A673 (cell line): ENCODE measurements at regions not wholly inside any gene's neighbourhood (a gene's known extent, or its start where the extent isn't known, plus 50 kb on each side); places are given as distances from the start of the nearest gene placed in this dataset.

ENCODE experiments used
- EZH2 ChIP-seq: fragments of 200-600 bp; sonication (generic); IDR thresholded peaks from 2 replicates; pipeline ENCODE4 v1.6.1; 2017; ENCODE audit warnings: borderline replicate concordance, low read depth, mild to moderate bottlenecking, mixed read lengths, antibody characterized with exemption, low read length; ENCODE audit not compliant: poor library complexity, severe bottlenecking
- TF ChIP-seq, protein P1 (sequence below): fragments of 300-800, 200-600 bp; sonication (generic); conservative IDR thresholded peaks from 2 replicates; pipeline ENCODE4 v1.5.1; 2017; ENCODE audit warnings: low read depth, mild to moderate bottlenecking, antibody characterized with exemption, low read length, moderate library complexity, mixed read lengths

DNA sequence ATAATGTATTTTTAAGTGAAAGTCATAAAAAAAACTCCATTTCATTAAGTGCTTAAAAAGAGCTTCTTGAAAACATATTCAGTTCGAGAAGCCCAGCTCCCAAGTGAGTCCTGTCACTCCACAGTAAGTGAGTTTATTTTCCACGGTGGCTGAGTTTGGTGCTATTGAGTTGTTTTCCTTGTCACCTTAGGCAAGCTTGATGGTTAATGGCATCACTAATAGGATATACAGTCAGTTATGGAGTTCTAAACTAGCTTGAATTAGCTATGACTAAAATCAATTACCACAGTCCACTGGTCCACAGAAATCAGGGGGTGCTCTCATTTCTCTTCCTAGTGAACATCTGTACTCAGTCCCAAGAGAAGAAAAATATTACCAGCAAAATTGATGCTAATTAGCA, 1526.2 kb upstream of the IGFBP7 start:
- TF ChIP-seq, protein P1, sequence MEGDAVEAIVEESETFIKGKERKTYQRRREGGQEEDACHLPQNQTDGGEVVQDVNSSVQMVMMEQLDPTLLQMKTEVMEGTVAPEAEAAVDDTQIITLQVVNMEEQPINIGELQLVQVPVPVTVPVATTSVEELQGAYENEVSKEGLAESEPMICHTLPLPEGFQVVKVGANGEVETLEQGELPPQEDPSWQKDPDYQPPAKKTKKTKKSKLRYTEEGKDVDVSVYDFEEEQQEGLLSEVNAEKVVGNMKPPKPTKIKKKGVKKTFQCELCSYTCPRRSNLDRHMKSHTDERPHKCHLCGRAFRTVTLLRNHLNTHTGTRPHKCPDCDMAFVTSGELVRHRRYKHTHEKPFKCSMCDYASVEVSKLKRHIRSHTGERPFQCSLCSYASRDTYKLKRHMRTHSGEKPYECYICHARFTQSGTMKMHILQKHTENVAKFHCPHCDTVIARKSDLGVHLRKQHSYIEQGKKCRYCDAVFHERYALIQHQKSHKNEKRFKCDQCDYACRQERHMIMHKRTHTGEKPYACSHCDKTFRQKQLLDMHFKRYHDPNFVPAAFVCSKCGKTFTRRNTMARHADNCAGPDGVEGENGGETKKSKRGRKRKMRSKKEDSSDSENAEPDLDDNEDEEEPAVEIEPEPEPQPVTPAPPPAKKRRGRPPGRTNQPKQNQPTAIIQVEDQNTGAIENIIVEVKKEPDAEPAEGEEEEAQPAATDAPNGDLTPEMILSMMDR, result no peak
- no peak for TF ChIP-seq EZH2
